SJCRH30 (cell line): ENCODE measurements at regions not wholly inside any gene's neighbourhood (a gene's known extent, or its start where the extent isn't known, plus 50 kb on each side); places are given as distances from the start of the nearest gene placed in this dataset.

Experiments used
- DNase-seq, 2 experiments: peaks; one replicate each; pipeline ENCODE4 v3.0.0-alpha.2; 2015 to 2020
- H3K27ac ChIP-seq: fragments of 250-450 bp; sonication (Bioruptor Pico); 2 replicates; pipeline ENCODE4 v1.5.1; 2020; ENCODE audit warnings: mild to moderate bottlenecking, moderate library complexity
- H3K27me3 ChIP-seq: fragments of 250-450 bp; sonication (Bioruptor Pico); 2 replicates; pipeline ENCODE4 v1.5.1; 2020; ENCODE audit warnings: mild to moderate bottlenecking, moderate library complexity
- H3K36me3 ChIP-seq: fragments of 250-450 bp; sonication (Bioruptor Pico); 2 replicates; pipeline ENCODE4 v1.5.1; 2020; ENCODE audit warnings: mild to moderate bottlenecking, moderate library complexity
- H3K4me1 ChIP-seq: fragments of 250-450 bp; sonication (Bioruptor Pico); 2 replicates; pipeline ENCODE4 v1.5.1; 2020; ENCODE audit warnings: mild to moderate bottlenecking, moderate library complexity
- H3K4me3 ChIP-seq: fragments of 250-450 bp; sonication (Bioruptor Pico); 2 replicates; pipeline ENCODE4 v1.5.1; 2020; ENCODE audit warnings: mild to moderate bottlenecking, moderate library complexity
- H3K9me3 ChIP-seq: fragments of 250-450 bp; sonication (Bioruptor Pico); replicated peaks from 2 replicates; pipeline ENCODE4 v1.5.1; 2020; ENCODE audit warnings: mild to moderate bottlenecking, moderate library complexity

DNA sequence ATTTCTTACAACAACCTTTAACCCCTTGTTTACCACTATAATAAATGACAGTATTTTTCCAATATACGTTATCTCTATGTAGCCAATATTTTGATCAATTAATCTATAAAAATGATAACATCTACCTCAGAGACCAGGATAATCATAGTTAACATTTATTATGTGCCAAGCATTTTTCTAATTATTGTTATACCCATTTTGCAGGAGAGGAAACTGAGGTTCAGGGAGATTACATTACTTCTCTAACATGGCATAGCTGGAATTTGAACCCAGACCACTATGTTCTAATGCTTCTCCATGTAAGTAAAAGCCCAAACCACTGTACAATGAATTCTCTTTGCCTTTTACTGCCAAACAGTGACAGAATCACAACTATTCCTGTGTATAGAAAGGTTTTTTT is 113.4 kb upstream of the PFN2 start:
- no peaks in the 10 kb centered on the region for H3K27me3 ChIP-seq
- H3K4me3 ChIP-seq, result peak overlapping the region; percentile 44
- H3K4me1 ChIP-seq, result peaks cover 24% of the 10 kb centered on the region
- DNase-seq, result no peak
- H3K36me3 ChIP-seq, result no peaks in the 10 kb centered on the region
- H3K9me3 ChIP-seq, result no peaks in the 10 kb centered on the region
- peak overlapping the region; percentile 50 for H3K27ac ChIP-seq

GRCh38 chr3:150083655-150084042 is 113.0 kb upstream of the PFN2 start:
- Histone ChIP-seq H3K36me3 (no peaks in the 10 kb centered on the region), H3K9me3 (no peaks in the 10 kb centered on the region), H3K4me1 (peaks cover 27% of the 10 kb centered on the region), H3K27ac (peak overlapping the region; percentile 50), H3K4me3 (peak overlapping the region; percentile 44), H3K27me3 (no peaks in the 10 kb centered on the region)
- peak; percentile 42 to 66 for DNase-seq

DNA sequence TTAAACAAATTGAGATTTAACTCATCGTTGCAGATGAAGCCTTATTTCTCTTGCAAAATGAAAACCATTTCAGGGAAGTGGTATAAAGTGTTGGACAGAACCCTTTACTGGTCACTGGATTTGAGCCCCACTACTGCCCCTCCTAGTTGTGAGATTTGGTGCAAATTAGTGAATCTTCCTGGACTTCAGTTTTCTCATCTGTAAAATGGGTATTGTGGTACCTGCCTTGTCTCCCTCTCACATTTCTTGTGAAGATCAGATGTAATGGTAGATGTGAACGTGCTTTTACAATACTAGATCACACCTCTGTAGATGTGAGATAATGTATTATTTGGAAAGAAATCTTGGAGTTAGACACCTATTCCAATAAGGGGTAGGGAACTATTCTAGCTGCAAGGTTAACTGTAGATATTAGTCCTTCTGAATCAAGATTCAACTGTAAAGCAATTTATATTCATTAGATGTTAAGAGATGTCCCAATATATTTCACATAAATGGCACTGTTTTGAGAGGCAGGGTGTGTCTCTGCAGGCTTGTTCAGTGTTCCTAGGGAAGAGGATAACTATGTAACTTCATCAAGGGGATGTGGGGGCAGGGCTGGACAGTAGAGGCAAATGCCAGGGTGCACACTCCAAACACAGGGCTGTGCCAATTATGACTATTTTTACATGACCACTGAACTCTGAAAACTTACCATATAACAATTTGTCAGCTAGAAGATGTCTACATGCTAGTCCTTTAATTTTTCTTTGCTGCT is 112.4 kb upstream of the PFN2 start:
- Histone ChIP-seq H3K9me3 (no peaks in the 10 kb centered on the region), H3K4me1 (peaks cover 32% of the 10 kb centered on the region), H3K4me3 (peak overlapping the region; percentile 44), H3K27me3 (no peaks in the 10 kb centered on the region), H3K36me3 (no peaks in the 10 kb centered on the region), H3K27ac (peak overlapping the region; percentile 50)
- no peak for DNase-seq

GRCh38 chr3:150081084-150081483 is 110.4 kb upstream of the PFN2 start:
- H3K4me1 ChIP-seq, result peaks cover 35% of the 10 kb centered on the region
- H3K36me3 ChIP-seq, result no peaks in the 10 kb centered on the region
- peaks cover 10% of the 10 kb centered on the region for H3K9me3 ChIP-seq
- no peaks in the 10 kb centered on the region for H3K27me3 ChIP-seq
- H3K27ac ChIP-seq, result peak overlapping the region; percentile 98
- no peak overlapping the region for H3K4me3 ChIP-seq
- no peak for DNase-seq

GRCh38 chr3:150080058-150080730 is 109.5 kb upstream of the PFN2 start:
- peak overlapping the region; percentile 32 for H3K4me3 ChIP-seq
- H3K9me3 ChIP-seq, result peaks cover 13% of the 10 kb centered on the region
- peak overlapping the region; percentile 98 for H3K27ac ChIP-seq
- peak; percentile 75 to 85 for DNase-seq
- H3K4me1 ChIP-seq, result peaks cover 40% of the 10 kb centered on the region
- H3K36me3 ChIP-seq, result no peaks in the 10 kb centered on the region
- no peaks in the 10 kb centered on the region for H3K27me3 ChIP-seq

- H3K4me1 ChIP-seq, result peaks cover 44% of the 10 kb centered on the region
- no peaks in the 10 kb centered on the region for H3K36me3 ChIP-seq
- H3K27me3 ChIP-seq, result no peaks in the 10 kb centered on the region
- peak overlapping the region; percentile 32 for H3K4me3 ChIP-seq
- DNase-seq, result peak; percentile 94 to 97
- peaks cover 13% of the 10 kb centered on the region for H3K9me3 ChIP-seq
- H3K27ac ChIP-seq, result peak overlapping the region; percentile 98
Measured at GRCh38 chr3:150079029-150079739, 108.5 kb upstream of the PFN2 start.

DNA sequence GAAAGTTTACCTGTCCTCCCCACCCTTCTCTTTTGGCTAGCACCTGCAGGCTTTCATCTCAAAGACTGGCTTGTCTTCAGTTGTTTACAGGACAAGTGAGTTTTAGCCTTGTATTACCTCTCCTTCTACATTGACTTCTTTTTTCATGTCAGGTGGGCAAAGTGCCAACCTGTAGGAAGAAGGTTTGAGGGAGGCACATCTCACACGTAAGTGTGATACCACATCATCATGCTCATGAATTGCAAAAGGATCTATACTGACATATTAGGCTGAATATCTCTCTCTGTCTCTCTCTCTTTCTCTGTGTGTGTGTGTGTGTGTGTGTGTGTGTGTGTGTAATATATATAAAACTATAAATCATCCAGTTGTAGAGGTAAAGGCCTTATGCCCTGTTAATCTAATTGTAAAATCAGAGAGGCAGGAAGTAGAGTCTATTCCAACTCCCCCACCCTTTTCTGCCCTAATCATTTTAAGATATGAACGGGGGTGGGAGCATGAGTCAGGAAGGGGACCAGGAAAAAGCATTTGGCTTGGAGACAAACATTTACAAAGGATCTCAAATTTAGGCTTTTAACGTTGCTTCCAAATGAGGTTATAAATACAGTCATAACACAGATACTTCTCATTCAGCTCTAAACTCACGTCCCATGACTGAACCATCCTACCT is 107.0 kb upstream of the PFN2 start:
- H3K27me3 ChIP-seq, result no peaks in the 10 kb centered on the region
- H3K4me3 ChIP-seq, result no peak overlapping the region
- peaks cover 58% of the 10 kb centered on the region for H3K4me1 ChIP-seq
- H3K27ac ChIP-seq, result peak overlapping the region; percentile 98; the same call in 1 of the 2 replicates
- no peak for DNase-seq
- no peaks in the 10 kb centered on the region for H3K36me3 ChIP-seq
- H3K9me3 ChIP-seq, result peaks cover 13% of the 10 kb centered on the region

DNA sequence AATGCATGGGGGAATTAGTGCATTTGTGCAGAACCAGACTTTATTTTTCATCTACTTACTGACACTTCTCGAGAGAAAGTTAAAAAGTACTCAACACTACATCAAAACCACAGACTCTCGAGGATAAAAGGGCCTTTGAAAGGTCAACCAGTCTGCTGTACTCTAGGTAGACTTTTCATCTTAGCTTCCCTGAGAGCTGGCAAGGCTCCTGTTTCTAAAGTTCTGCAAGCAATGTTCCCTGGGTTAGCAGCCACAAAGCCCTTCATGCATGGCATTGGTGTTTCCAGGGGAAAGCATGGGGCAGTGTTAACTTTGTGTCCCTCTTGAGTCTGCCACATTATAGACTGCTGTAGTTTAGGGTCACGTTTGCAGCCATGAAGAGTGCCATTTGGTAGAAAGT is 106.4 kb upstream of the PFN2 start:
- H3K4me1 ChIP-seq, result peaks cover 64% of the 10 kb centered on the region
- peaks cover 13% of the 10 kb centered on the region for H3K9me3 ChIP-seq
- H3K27ac ChIP-seq, result no peak overlapping the region
- H3K27me3 ChIP-seq, result no peaks in the 10 kb centered on the region
- H3K36me3 ChIP-seq, result no peaks in the 10 kb centered on the region
- no peak for DNase-seq
- H3K4me3 ChIP-seq, result no peak overlapping the region

- H3K9me3 ChIP-seq, result peaks cover 13% of the 10 kb centered on the region
Measured at GRCh38 chr3:150076443-150076842, 105.7 kb upstream of the PFN2 start.

DNA sequence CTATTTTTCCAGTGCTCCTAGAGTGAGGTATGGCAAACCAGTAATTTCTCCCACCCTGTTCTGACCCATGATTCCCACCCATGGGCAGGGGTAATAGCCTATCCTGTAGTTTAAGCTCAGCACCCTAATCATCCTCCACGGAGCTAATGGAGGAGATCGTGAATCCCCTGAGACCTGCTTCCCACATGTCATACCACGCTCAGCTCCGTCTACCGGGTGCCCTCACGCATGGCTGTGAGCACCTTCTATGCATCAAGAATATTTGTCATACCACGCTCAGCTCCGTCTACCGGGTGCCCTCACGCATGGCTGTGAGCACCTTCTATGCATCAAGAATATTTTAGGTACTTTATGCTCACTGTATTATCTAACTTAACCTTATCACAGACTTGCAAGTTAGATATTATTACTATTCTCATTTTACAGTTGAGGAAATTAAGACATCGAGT is 104.7 kb upstream of the PFN2 start:
- peaks cover 13% of the 10 kb centered on the region for H3K9me3 ChIP-seq
- H3K4me3 ChIP-seq, result peak overlapping the region; percentile 37
- no peaks in the 10 kb centered on the region for H3K36me3 ChIP-seq
- peak in 1 of 2 experiments; percentile 65 for DNase-seq
- H3K27me3 ChIP-seq, result no peaks in the 10 kb centered on the region
- H3K27ac ChIP-seq, result peak overlapping the region; percentile 99
- H3K4me1 ChIP-seq, result peaks cover 60% of the 10 kb centered on the region

More at GRCh38 chr3:150076443-150076842, 105.7 kb upstream of the PFN2 start:
- no peaks in the 10 kb centered on the region for H3K27me3 ChIP-seq
- peak overlapping the region; percentile 99 for H3K27ac ChIP-seq
- H3K36me3 ChIP-seq, result no peaks in the 10 kb centered on the region
- no peak overlapping the region for H3K4me3 ChIP-seq
- peaks cover 63% of the 10 kb centered on the region for H3K4me1 ChIP-seq
- DNase-seq, result no peak

DNA sequence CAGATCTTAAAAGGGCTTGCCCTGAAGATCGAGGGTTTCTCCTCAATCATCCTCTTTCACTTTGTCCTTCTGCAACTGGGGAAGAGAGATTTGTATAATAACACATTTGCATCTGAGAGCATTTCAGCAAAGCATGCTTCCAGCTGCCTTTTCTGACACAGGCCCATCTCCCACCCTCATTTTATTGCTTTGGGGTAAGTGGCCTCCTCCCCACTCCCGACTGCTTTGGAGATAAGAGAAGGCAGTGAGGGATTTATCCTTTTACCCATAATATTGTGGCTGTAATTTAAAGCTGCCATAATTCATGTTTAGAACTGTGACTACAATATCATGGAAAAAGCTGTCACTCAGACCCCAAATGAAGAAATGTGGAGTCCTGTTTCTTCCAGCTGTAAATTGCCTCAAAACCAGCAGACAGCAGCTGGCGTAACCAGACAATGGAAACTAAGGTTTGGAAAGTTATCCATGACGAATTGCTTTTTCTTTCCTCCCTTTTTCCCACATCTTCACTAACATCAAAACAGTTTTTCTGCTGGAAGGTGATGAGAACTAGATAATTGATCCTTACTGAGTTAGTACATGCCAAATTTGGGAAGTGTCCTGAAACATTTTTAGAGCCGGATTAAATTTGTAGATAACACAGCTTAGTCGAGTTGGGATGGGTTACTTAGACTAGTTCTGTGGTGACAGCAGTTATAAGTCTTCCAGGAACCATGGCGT is 104.2 kb upstream of the PFN2 start:
- peak overlapping the region; percentile 99 for H3K27ac ChIP-seq
- H3K4me3 ChIP-seq, result peak overlapping the region; percentile 37

GRCh38 chr3:150074277-150074676 is 103.6 kb upstream of the PFN2 start:
- Histone ChIP-seq H3K27ac (peak overlapping the region; percentile 99), H3K4me3 (peak overlapping the region; percentile 37), H3K27me3 (no peaks in the 10 kb centered on the region), H3K4me1 (peaks cover 60% of the 10 kb centered on the region), H3K36me3 (no peaks in the 10 kb centered on the region), H3K9me3 (peaks cover 13% of the 10 kb centered on the region)
- DNase-seq, result no peak

More for the DNA sequence above, 104.2 kb upstream of the PFN2 start:
- peak; percentile 84 to 95 for DNase-seq
- Histone ChIP-seq H3K4me1 (peaks cover 60% of the 10 kb centered on the region), H3K27me3 (no peaks in the 10 kb centered on the region), H3K36me3 (no peaks in the 10 kb centered on the region), H3K9me3 (peaks cover 13% of the 10 kb centered on the region)

DNA sequence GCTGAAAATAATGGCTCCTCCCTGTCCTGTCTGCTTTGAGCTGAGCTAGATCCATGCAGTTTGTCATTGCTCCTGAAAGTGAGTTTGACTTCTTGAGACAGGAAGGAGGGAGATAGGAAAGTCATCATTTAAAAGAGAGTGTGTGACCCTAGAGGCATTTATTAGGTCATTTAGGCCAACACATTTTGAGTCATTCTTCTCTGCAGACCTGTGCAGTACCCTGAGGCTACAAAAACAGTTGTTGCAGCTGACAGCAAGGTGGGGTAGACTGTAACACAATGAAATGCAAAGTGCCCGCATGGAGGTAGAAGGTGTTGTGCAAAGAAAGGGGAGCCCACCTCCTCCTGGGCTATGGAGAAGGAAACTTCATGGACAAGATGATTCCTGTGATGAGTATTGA is 102.8 kb upstream of the PFN2 start:
- no peak overlapping the region for H3K4me3 ChIP-seq
- no peaks in the 10 kb centered on the region for H3K36me3 ChIP-seq
- H3K27me3 ChIP-seq, result no peaks in the 10 kb centered on the region
- H3K4me1 ChIP-seq, result peaks cover 63% of the 10 kb centered on the region
- H3K9me3 ChIP-seq, result peaks cover 13% of the 10 kb centered on the region
- peak overlapping the region; percentile 99 for H3K27ac ChIP-seq
- DNase-seq, result no peak

- DNase-seq, result no peak
- H3K9me3 ChIP-seq, result peaks cover 13% of the 10 kb centered on the region
Measured at GRCh38 chr3:150073031-150073430, 102.3 kb upstream of the PFN2 start.

More at GRCh38 chr3:150073031-150073430, 102.3 kb upstream of the PFN2 start:
- peak overlapping the region; percentile 99 for H3K27ac ChIP-seq
- H3K4me1 ChIP-seq, result peaks cover 61% of the 10 kb centered on the region
- H3K4me3 ChIP-seq, result no peak overlapping the region
- H3K36me3 ChIP-seq, result no peaks in the 10 kb centered on the region
- no peaks in the 10 kb centered on the region for H3K27me3 ChIP-seq
